ENCODE measurements at regions not wholly inside any gene's neighbourhood (a gene's known extent, or its start where the extent isn't known, plus 50 kb on each side); places are given as distances from the start of the nearest gene placed in this dataset.

- H3K27me3 Mint-ChIP-seq (ENCODE audit: low read depth): peaks cover 6% of the 10 kb centered on the region
- intact Hi-C loops (cut with micrococcal nuclease): no loop called here
- H3K36me3 Mint-ChIP-seq (ENCODE audit: low read depth): peaks cover 2% of the 10 kb centered on the region
- H3K9me3 Mint-ChIP-seq: peaks cover 9% of the 10 kb centered on the region
- no peak for DNase-seq
- CTCF ChIA-PET: no interaction called here
- H3K4me1 Mint-ChIP-seq (ENCODE audit: low read depth): no peaks in the 10 kb centered on the region
- H3K27ac Mint-ChIP-seq: no peak overlapping the region
- H3K4me3 Mint-ChIP-seq: no peak overlapping the region
Measured at GRCh38 chr15:25492315-25492714, 53.5 kb upstream of the UBE3A start.
